ENCODE measurements at regions not wholly inside any gene's neighbourhood (a gene's known extent, or its start where the extent isn't known, plus 50 kb on each side); places are given as distances from the start of the nearest gene placed in this dataset.

DNA sequence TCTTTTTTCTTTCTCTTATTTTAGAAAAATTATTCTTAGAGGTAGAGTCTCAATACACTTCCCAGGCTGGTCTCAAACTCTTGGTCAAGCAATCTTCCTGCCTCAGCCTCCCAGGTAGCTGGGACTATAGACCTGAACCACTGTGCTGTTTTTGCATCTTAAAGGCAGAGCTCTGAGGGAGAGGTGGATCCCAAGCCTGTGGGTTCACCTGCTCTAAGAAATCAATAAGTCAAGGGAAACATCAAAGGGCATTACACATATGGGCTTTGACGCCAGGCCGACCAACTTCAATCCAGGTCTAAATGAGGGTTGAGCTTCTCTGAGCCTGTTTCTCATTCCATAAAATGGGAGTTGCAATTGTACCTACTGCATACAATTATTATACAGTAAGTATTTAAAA is 223.9 kb downstream of the LY86 start:
- peak overlapping the region in 2 of 4 donors; percentile 73 to 81 for H3K27ac ChIP-seq
- no peaks in the 10 kb centered on the region for H3K36me3 ChIP-seq
- TF ChIP-seq, protein P1, sequence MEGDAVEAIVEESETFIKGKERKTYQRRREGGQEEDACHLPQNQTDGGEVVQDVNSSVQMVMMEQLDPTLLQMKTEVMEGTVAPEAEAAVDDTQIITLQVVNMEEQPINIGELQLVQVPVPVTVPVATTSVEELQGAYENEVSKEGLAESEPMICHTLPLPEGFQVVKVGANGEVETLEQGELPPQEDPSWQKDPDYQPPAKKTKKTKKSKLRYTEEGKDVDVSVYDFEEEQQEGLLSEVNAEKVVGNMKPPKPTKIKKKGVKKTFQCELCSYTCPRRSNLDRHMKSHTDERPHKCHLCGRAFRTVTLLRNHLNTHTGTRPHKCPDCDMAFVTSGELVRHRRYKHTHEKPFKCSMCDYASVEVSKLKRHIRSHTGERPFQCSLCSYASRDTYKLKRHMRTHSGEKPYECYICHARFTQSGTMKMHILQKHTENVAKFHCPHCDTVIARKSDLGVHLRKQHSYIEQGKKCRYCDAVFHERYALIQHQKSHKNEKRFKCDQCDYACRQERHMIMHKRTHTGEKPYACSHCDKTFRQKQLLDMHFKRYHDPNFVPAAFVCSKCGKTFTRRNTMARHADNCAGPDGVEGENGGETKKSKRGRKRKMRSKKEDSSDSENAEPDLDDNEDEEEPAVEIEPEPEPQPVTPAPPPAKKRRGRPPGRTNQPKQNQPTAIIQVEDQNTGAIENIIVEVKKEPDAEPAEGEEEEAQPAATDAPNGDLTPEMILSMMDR (IDR thresholded peaks at IDR 0.05): no peak
- TF ChIP-seq POLR2A (IDR thresholded peaks at IDR 0.05): no peak
- no peak overlapping the region for H3K4me3 ChIP-seq
- intact Hi-C loops (cut with DNase I): no loop called here
- H3K4me1 ChIP-seq: peaks cover 3 to 22% (median 5%) of the 10 kb centered on the region in 3 donors
- no peaks in the 10 kb centered on the region for H3K27me3 ChIP-seq
- no peak for DNase-seq
- no peaks in the 10 kb centered on the region for H3K9me3 ChIP-seq
- WGBS, 2 donors: 90 to 93% methylated on average over 2 of the region's 2 CpGs

- Histone ChIP-seq H3K9me3 (no peaks in the 10 kb centered on the region), H3K36me3 (no peaks in the 10 kb centered on the region), H3K27ac (peak overlapping the region in 1 of 4 donors; percentile 34), H3K4me1 (peaks cover 3 to 32% (median 4%) of the 10 kb centered on the region in 3 donors), H3K27me3 (no peaks in the 10 kb centered on the region), H3K4me3 (no peak overlapping the region)
- TF ChIP-seq, protein P1 (IDR thresholded peaks at IDR 0.05): no peak
- TF ChIP-seq POLR2A (IDR thresholded peaks at IDR 0.05): no peak
- intact Hi-C loops (cut with DNase I): no loop called here
- no peak for DNase-seq
- 45 to 47% methylated on average over 5 of the region's 5 CpGs for WGBS, 2 donors
These were observed 227.2 kb downstream of the LY86 start for GRCh38 chr6:6815732-6816131.

- 92 to 96% methylated on average over 7 of the region's 7 CpGs for WGBS, 2 donors
- H3K27ac ChIP-seq: no peak overlapping the region
- no peaks in the 10 kb centered on the region for H3K27me3 ChIP-seq
- DNase-seq: no peak
- H3K4me1 ChIP-seq: peaks cover 0 to 30% (median 5%) of the 10 kb centered on the region in 3 donors
- no peaks in the 10 kb centered on the region for H3K36me3 ChIP-seq
- TF ChIP-seq, protein P1 (IDR thresholded peaks at IDR 0.05): no peak
- no peak for TF ChIP-seq POLR2A (IDR thresholded peaks at IDR 0.05)
- intact Hi-C loops (cut with DNase I): no loop called here
- no peaks in the 10 kb centered on the region for H3K9me3 ChIP-seq
- H3K4me3 ChIP-seq: no peak overlapping the region
These were observed 228.2 kb downstream of the LY86 start for GRCh38 chr6:6816716-6817115.

DNA sequence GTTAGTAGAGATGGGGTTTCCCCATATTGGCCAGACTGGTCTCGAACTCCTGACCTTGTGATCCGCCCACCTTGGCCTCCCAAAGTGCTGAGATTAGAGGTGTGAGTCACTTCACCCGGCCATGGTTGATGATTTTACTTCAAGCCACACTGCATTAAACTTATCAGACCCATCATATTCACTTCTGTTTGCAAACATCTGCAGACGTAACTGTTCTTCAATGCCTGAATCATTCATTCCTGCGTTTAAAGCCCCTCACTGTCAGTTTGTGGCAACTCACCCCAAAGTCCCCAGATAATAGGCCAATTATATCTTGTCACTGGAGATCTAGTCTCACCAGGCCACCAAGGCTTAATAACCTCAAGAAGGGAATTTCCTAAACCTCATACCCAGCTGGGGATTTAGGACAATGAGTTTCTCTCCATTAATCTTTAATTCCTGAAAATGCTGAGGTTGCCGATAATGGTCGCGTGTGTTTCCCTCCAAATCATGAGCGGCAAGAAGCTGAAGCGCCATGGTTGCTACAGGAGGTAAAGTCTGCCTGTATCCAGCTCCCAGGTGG is 229.6 kb downstream of the LY86 start:
- H3K4me1 ChIP-seq: peaks cover 0 to 34% (median 4%) of the 10 kb centered on the region in 3 donors
- DNase-seq: no peak
- H3K9me3 ChIP-seq: no peaks in the 10 kb centered on the region
- no peak for TF ChIP-seq POLR2A (IDR thresholded peaks at IDR 0.05)
- TF ChIP-seq, protein P1 (IDR thresholded peaks at IDR 0.05): no peak
- no peaks in the 10 kb centered on the region for H3K36me3 ChIP-seq
- intact Hi-C loops (cut with DNase I): no loop called here
- no peak overlapping the region for H3K4me3 ChIP-seq
- no peaks in the 10 kb centered on the region for H3K27me3 ChIP-seq
- H3K27ac ChIP-seq: peak overlapping the region in 2 of 4 donors; percentile 85 to 92
- 68 to 86% methylated on average over 5 to 8 of the region's 10 CpGs for WGBS, 2 donors

- peak overlapping the region; percentile 66 to 92 (median 84) for H3K27ac ChIP-seq
- TF ChIP-seq, protein P1 (IDR thresholded peaks at IDR 0.05): no peak
- TF ChIP-seq POLR2A (IDR thresholded peaks at IDR 0.05): peak in 1 of 4 donors; percentile 5
- 32 to 44% methylated on average over 5 to 10 of the region's 10 CpGs for WGBS, 2 donors
These were observed 232.2 kb downstream of the LY86 start for GRCh38 chr6:6820641-6821238.

More at GRCh38 chr6:6820641-6821238, 232.2 kb downstream of the LY86 start:
- H3K9me3 ChIP-seq: no peaks in the 10 kb centered on the region
- H3K36me3 ChIP-seq: no peaks in the 10 kb centered on the region
- no peak overlapping the region for H3K4me3 ChIP-seq
- peaks cover 21 to 60% (median 24%) of the 10 kb centered on the region in 3 donors for H3K4me1 ChIP-seq
- intact Hi-C loops (cut with DNase I): no loop called here
- no peaks in the 10 kb centered on the region for H3K27me3 ChIP-seq
- DNase-seq: no peak

Measured in esophagus squamous epithelium (tissue), 5 donors.